Esophagus squamous epithelium (tissue), 4 donors: ENCODE measurements at regions not wholly inside any gene's neighbourhood (a gene's known extent, or its start where the extent isn't known, plus 50 kb on each side); places are given as distances from the start of the nearest gene placed in this dataset.

Source experiments
- CTCF ChIP-seq, 6 experiments: fragments of 450-650 bp in 4 of 6; fragments of 200-600 bp in 2 of 6; sonication (generic) in 2 of 6; IDR thresholded peaks; one replicate each; pipeline ENCODE4 v1.5.1; 2016 to 2019; ENCODE audit warnings: antibody characterized with exemption in 6 of 6, mild to moderate bottlenecking in 4 of 6, moderate library complexity in 4 of 6
- POLR2A ChIP-seq, 4 donors: fragments of 450-650 bp; IDR thresholded peaks; one replicate each; pipeline ENCODE4 v1.6.1; 2017; ENCODE audit warnings: antibody characterized with exemption in 4 of 4, mild to moderate bottlenecking in 4 of 4, moderate library complexity in 3 of 4

DNA sequence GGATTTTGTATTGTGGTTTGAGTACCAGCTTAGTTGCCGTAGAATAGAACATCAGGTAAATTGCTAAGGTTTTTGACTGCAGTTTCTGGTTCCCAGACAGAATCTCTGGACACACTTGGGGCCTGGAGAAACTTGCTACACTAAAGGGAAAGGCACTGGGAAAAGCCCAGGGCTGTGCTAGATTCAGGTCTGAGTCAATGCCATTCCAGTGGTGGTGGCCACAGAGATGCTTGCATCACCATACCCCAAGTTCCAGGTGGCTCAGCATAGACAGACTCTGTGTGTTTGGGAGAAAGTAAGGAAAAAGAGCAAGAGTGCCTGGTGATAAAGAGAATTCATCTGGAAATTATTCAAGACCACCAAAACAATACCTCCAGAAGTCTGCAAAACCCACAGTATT, 120.6 kb downstream of the HMHB1 start:
- TF ChIP-seq CTCF (IDR thresholded peaks at IDR 0.05) (no peak), POLR2A (IDR thresholded peaks at IDR 0.05) (no peak)
